SK-N-SH (cell line): ENCODE measurements at regions not wholly inside any gene's neighbourhood (a gene's known extent, or its start where the extent isn't known, plus 50 kb on each side); places are given as distances from the start of the nearest gene placed in this dataset.

Source experiments
- CTCF ChIA-PET: fragments of 300-600, 350-600 bp; formaldehyde crosslinking; extraction: SDS; loops from one replicate; lab custom pipeline; 2021; lab: Yijun Ruan, JAX
- POLR2A ChIA-PET: fragments of 350-600 bp; sonication (Branson Sonifier 250); formaldehyde crosslinking; extraction: SDS; loops from one replicate; lab custom pipeline; 2020; ENCODE audit warnings: antibody characterized with exemption, inconsistent platforms; lab: Yijun Ruan, JAX
- DNase-seq: peaks from one replicate; pipeline ENCODE4 v3.0.0; 2012
- H2AFZ ChIP-seq: fragments of 200-600 bp; sonication (generic); 2 replicates; pipeline ENCODE4 v1.8.1; 2016; ENCODE audit warnings: antibody characterized with exemption, mild to moderate bottlenecking, low read depth
- H3F3A ChIP-seq: fragments of 200-600 bp; sonication (generic); replicated peaks from 2 replicates; pipeline ENCODE3; 2016; ENCODE audit warnings: antibody characterized with exemption, mild to moderate bottlenecking; ENCODE audit not compliant: insufficient read depth
- H3K27ac ChIP-seq, 2 experiments: fragments of 200-500 bp in 1 of 2; fragments of 200-600 bp in 1 of 2; sonication (Bioruptor generic) in 1 of 2; sonication (generic), shearing (Covaris generic) in 1 of 2; 2 replicates each; pipeline versions ENCODE4 v1.5.1 to v1.6.1; 2014 to 2016; ENCODE audit warnings: low read depth in 2 of 2, inconsistent platforms in 1 of 2, low read length in 1 of 2, mild to moderate bottlenecking in 1 of 2, mixed read lengths in 1 of 2
- H3K27me3 ChIP-seq: fragments of 200-600 bp; sonication (generic), shearing (Covaris generic); 2 replicates; pipeline ENCODE4 v1.6.1; 2016; ENCODE audit warnings: mixed run types; ENCODE audit not compliant: insufficient read depth
- H3K36me3 ChIP-seq, 2 experiments: fragments of 200-500 bp in 1 of 2; fragments of 200-600 bp in 1 of 2; sonication (Bioruptor generic) in 1 of 2; sonication (generic) in 1 of 2; replicated peaks in 1 of 2; 2 replicates each; pipeline versions ENCODE3 to v1.5.1; 2014 to 2016; ENCODE audit warnings: low read length in 1 of 2, mild to moderate bottlenecking in 1 of 2; ENCODE audit not compliant: insufficient read depth in 2 of 2, control insufficient read depth in 1 of 2
- H3K4me1 ChIP-seq, 2 experiments: fragments of 200-500 bp in 1 of 2; fragments of 200-600 bp in 1 of 2; sonication (Bioruptor generic) in 1 of 2; sonication (generic), shearing (Covaris generic) in 1 of 2; 2 replicates each; pipeline versions ENCODE4 v1.5.1 to v1.6.1; 2014 to 2016; ENCODE audit warnings: low read depth in 1 of 2, low read length in 1 of 2, mixed run types in 1 of 2; ENCODE audit not compliant: insufficient read depth in 2 of 2, control insufficient read depth in 1 of 2
- H3K4me2 ChIP-seq: fragments of 200-600 bp; sonication (generic), shearing (Covaris generic); 2 replicates; pipeline ENCODE4 v1.6.1; 2017; ENCODE audit warnings: mixed run types
- H3K4me3 ChIP-seq, 2 experiments: fragments of 200-500 bp in 1 of 2; fragments of 200-600 bp in 1 of 2; sonication (Bioruptor generic) in 1 of 2; sonication (generic), shearing (Covaris generic) in 1 of 2; 2 replicates each; pipeline versions ENCODE4 v1.5.1 to v1.8.1; 2014 to 2016; ENCODE audit warnings: low read depth in 2 of 2, inconsistent platforms in 1 of 2, low read length in 1 of 2, mild to moderate bottlenecking in 1 of 2, mixed read lengths in 1 of 2, moderate library complexity in 1 of 2
- H3K79me2 ChIP-seq: fragments of 200-600 bp; sonication (generic); 2 replicates; pipeline ENCODE4 v1.8.1; 2017; ENCODE audit warnings: mild to moderate bottlenecking; ENCODE audit not compliant: insufficient read depth
- H3K9ac ChIP-seq: fragments of 200-600 bp; sonication (generic); 2 replicates; pipeline ENCODE4 v1.6.1; 2017; ENCODE audit warnings: mixed run types
- H3K9me2 ChIP-seq: fragments of 200-600 bp; sonication (generic); 2 replicates; pipeline ENCODE4 v1.6.1; 2017; ENCODE audit warnings: mixed run types
- H3K9me3 ChIP-seq: fragments of 200-600 bp; sonication (generic); 2 replicates; pipeline ENCODE4 v1.6.1; 2017; ENCODE audit warnings: mixed run types, mild to moderate bottlenecking, moderate library complexity
- H4K20me1 ChIP-seq: fragments of 200-600 bp; sonication (generic); 2 replicates; pipeline ENCODE4 v1.6.1; 2017; ENCODE audit warnings: mild to moderate bottlenecking, mixed run types; ENCODE audit not compliant: insufficient read depth
- ELF1 ChIP-seq: IDR thresholded peaks from 2 replicates; pipeline ENCODE4 v1.4.0; 2012
- FOXJ3 ChIP-seq: sonication (generic); formaldehyde crosslinking; IDR thresholded peaks from 2 replicates; pipeline ENCODE4 v1.5.1; 2020; ENCODE audit warnings: mild to moderate bottlenecking, missing genetic modification reagents
- GABPA ChIP-seq: IDR thresholded peaks from 2 replicates; pipeline ENCODE4 v1.4.0; 2012; ENCODE audit warnings: low read depth, mild to moderate bottlenecking
- MEF2A ChIP-seq: IDR thresholded peaks from 2 replicates; pipeline ENCODE4 v1.4.0; 2012; ENCODE audit warnings: low read depth, borderline replicate concordance
- NFIC ChIP-seq: IDR thresholded peaks from 2 replicates; pipeline ENCODE4 v1.4.0; 2012; ENCODE audit warnings: borderline replicate concordance
- NRF1 ChIP-seq: IDR thresholded peaks from 2 replicates; pipeline ENCODE4 v1.6.1; 2012; ENCODE audit warnings: low read depth, mild to moderate bottlenecking, low read length
- POLR2AphosphoS5 ChIP-seq: IDR thresholded peaks from 2 replicates; pipeline ENCODE4 v1.6.1; 2012; ENCODE audit warnings: low read depth, low read length
- RCOR1 ChIP-seq: fragments of 150-350 bp; IDR thresholded peaks from 2 replicates; pipeline ENCODE4 v1.6.1; 2017; ENCODE audit warnings: antibody characterized with exemption, low read length
- RXRA ChIP-seq: IDR thresholded peaks from 2 replicates; pipeline ENCODE4 v1.4.0; 2012; ENCODE audit warnings: low read depth, mild to moderate bottlenecking, borderline replicate concordance
- SIN3A ChIP-seq: IDR thresholded peaks from 2 replicates; pipeline ENCODE4 v1.6.1; 2012; ENCODE audit warnings: low read depth, mild to moderate bottlenecking, low read length, moderate library complexity, borderline replicate concordance
- SMC3 ChIP-seq: IDR thresholded peaks from 2 replicates; pipeline ENCODE4 v1.6.1; 2012; ENCODE audit warnings: low read depth, low read length, improper control_type of control experiment
- TAF1 ChIP-seq: IDR thresholded peaks from 2 replicates; pipeline ENCODE4 v1.6.1; 2012; ENCODE audit warnings: low read depth, mild to moderate bottlenecking, low read length, moderate library complexity, borderline replicate concordance
- TCF12 ChIP-seq: IDR thresholded peaks from 2 replicates; pipeline ENCODE4 v1.4.0; 2012
- TEAD4 ChIP-seq: IDR thresholded peaks from 2 replicates; pipeline ENCODE4 v1.4.0; 2012; ENCODE audit warnings: mild to moderate bottlenecking, borderline replicate concordance; ENCODE audit not compliant: insufficient read depth
- WGBS: methylation state at CpG from one replicate; pipeline ENCODE4 v1.1.6; 2017; ENCODE audit warnings: low lambda C conversion rate; 5-methylcytosine and 5-hydroxymethylcytosine counted together
- TF ChIP-seq, protein P1 (sequence below): IDR thresholded peaks from 2 replicates; pipeline ENCODE4 v1.6.1; 2012; ENCODE audit warnings: mild to moderate bottlenecking, low read depth, low read length, moderate library complexity
- TF ChIP-seq, protein P2 (sequence below): IDR thresholded peaks from 2 replicates; pipeline ENCODE4 v1.4.0; 2012; ENCODE audit warnings: low read depth, borderline replicate concordance
- TF ChIP-seq, protein P3 (sequence below): fragments of 200-600 bp; sonication (generic); IDR thresholded peaks from 2 replicates; pipeline ENCODE4 v1.6.1; 2017; ENCODE audit warnings: antibody characterized with exemption, mild to moderate bottlenecking, moderate library complexity

DNA sequence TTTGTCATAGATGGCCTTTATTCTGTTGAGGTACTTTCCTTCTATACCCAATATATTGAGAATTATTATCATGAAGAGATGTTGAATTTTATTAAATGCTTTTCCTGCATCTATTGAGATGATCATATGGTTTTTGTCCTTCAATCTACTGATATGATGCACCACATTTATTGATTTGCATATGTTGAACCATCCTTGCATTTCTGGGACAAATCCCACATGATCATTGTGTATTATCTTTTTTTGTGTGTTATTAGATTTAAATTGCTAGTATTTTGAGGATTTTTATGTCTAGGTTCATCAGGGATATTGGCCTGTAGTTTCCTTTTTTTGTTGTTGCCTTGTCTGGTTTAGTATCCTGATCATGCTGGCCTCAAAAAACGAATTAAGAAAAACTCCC is 124.5 kb upstream of the CES5A start:
- Histone ChIP-seq H3K9me3 (no peaks in the 10 kb centered on the region), H3K36me3 (no peaks in the 10 kb centered on the region), H4K20me1 (no peaks in the 10 kb centered on the region), H2AFZ (no peak overlapping the region), H3K9me2 (no peaks in the 10 kb centered on the region), H3K27ac (no peak overlapping the region), H3K9ac (no peak overlapping the region), H3K4me1 (no peaks in the 10 kb centered on the region; a peak in 1 of 4 replicates), H3K4me2 (no peak overlapping the region), H3K4me3 (no peak overlapping the region), H3K27me3 (no peaks in the 10 kb centered on the region), H3F3A (no peaks in the 10 kb centered on the region), H3K79me2 (no peaks in the 10 kb centered on the region)
- CTCF ChIA-PET = interaction anchor here (0.7 kb wide), 1 partner anchor 9 kb away, joined by 3 read pairs; no protein-coding TSS in a partner anchor
- WGBS = 0% methylated on average over 1 of the region's 1 CpG
- no peak for DNase-seq
- no peak for TF ChIP-seq TAF1
- POLR2A ChIA-PET = no interaction called here

DNA sequence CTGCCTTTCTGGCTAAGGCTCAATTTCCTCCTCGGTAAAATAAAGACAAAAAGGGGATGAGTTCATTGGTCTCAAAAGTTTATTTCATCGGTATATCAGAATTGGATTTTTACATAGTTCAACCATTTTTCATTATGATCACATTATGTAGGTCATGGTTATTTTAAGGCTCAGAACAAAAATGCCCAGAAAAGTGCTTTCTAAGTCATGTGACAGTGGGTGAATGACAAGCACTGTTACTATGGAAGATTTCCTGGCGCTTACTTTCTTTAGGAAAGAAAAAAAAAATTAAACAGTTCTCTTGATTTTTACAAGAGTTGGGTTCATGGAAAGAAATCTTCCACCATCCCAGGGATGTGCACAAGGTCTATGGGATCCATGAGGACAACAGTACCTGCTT is 117.9 kb upstream of the CES5A start:
- no peak for DNase-seq
- no peaks in the 10 kb centered on the region for H4K20me1 ChIP-seq
- POLR2A ChIA-PET = no interaction called here
- H3K9me3 ChIP-seq = no peaks in the 10 kb centered on the region
- no peak overlapping the region for H3K4me3 ChIP-seq
- WGBS = 25% methylated on average over 3 of the region's 3 CpGs
- CTCF ChIA-PET = interaction anchor here (1.8 kb wide), 1 partner anchor 49 kb away, joined by 6 read pairs; no protein-coding TSS in a partner anchor
- H3K4me2 ChIP-seq = no peak overlapping the region
- H3K36me3 ChIP-seq = no peaks in the 10 kb centered on the region
- H3K4me1 ChIP-seq = no peaks in the 10 kb centered on the region; a peak in 1 of 4 replicates
- no peaks in the 10 kb centered on the region for H3K79me2 ChIP-seq
- TF ChIP-seq GABPA (no peak), MEF2A (no peak), POLR2AphosphoS5 (no peak), TCF12 (no peak), NRF1 (no peak), NFIC (no peak), SMC3 (no peak), RCOR1 (no peak)
- TF ChIP-seq, protein P1, sequence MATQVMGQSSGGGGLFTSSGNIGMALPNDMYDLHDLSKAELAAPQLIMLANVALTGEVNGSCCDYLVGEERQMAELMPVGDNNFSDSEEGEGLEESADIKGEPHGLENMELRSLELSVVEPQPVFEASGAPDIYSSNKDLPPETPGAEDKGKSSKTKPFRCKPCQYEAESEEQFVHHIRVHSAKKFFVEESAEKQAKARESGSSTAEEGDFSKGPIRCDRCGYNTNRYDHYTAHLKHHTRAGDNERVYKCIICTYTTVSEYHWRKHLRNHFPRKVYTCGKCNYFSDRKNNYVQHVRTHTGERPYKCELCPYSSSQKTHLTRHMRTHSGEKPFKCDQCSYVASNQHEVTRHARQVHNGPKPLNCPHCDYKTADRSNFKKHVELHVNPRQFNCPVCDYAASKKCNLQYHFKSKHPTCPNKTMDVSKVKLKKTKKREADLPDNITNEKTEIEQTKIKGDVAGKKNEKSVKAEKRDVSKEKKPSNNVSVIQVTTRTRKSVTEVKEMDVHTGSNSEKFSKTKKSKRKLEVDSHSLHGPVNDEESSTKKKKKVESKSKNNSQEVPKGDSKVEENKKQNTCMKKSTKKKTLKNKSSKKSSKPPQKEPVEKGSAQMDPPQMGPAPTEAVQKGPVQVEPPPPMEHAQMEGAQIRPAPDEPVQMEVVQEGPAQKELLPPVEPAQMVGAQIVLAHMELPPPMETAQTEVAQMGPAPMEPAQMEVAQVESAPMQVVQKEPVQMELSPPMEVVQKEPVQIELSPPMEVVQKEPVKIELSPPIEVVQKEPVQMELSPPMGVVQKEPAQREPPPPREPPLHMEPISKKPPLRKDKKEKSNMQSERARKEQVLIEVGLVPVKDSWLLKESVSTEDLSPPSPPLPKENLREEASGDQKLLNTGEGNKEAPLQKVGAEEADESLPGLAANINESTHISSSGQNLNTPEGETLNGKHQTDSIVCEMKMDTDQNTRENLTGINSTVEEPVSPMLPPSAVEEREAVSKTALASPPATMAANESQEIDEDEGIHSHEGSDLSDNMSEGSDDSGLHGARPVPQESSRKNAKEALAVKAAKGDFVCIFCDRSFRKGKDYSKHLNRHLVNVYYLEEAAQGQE = no peak
- no peak overlapping the region for H3K27ac ChIP-seq
- H3K9me2 ChIP-seq = no peaks in the 10 kb centered on the region
- no peaks in the 10 kb centered on the region for H3K27me3 ChIP-seq
- no peaks in the 10 kb centered on the region for H3F3A ChIP-seq
- H3K9ac ChIP-seq = no peak overlapping the region
- no peak overlapping the region for H2AFZ ChIP-seq

DNA sequence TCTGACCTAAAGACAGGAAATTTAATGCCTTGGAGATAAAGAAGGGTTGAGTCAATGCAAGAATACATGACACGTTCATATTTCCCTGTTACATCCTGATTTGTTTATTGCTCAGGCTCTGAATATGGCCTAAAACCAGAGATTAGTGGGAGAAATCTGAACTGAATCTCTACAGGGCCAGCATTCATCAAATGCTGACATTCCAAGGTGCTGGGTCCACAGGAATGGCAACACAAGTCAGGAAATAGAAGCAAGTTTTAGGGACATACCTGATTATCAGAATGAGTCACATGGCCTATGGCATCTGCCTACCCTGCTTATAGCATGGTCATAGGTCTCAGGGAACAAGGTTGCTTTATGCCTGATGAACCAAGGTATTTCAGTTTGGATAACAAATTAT is 117.4 kb upstream of the CES5A start:
- H3K4me3 ChIP-seq = no peak overlapping the region
- ChIA-PET CTCF (interaction anchor here (1.1 kb wide), 1 partner anchor 48 kb away, joined by 3 read pairs; no protein-coding TSS in a partner anchor), POLR2A (no interaction called here)
- H4K20me1 ChIP-seq = no peaks in the 10 kb centered on the region
- no peaks in the 10 kb centered on the region for H3K36me3 ChIP-seq
- no peaks in the 10 kb centered on the region for H3K27me3 ChIP-seq
- no peaks in the 10 kb centered on the region for H3K79me2 ChIP-seq
- H3K9ac ChIP-seq = no peak overlapping the region
- H2AFZ ChIP-seq = no peak overlapping the region
- no peak overlapping the region for H3K27ac ChIP-seq
- no peaks in the 10 kb centered on the region for H3K9me3 ChIP-seq
- H3K4me1 ChIP-seq = no peaks in the 10 kb centered on the region; a peak in 1 of 4 replicates
- no peaks in the 10 kb centered on the region for H3K9me2 ChIP-seq
- no peaks in the 10 kb centered on the region for H3F3A ChIP-seq
- 12% methylated on average over 1 of the region's 1 CpG for WGBS
- H3K4me2 ChIP-seq = no peak overlapping the region
- no peak for DNase-seq
- TF ChIP-seq, protein P2, sequence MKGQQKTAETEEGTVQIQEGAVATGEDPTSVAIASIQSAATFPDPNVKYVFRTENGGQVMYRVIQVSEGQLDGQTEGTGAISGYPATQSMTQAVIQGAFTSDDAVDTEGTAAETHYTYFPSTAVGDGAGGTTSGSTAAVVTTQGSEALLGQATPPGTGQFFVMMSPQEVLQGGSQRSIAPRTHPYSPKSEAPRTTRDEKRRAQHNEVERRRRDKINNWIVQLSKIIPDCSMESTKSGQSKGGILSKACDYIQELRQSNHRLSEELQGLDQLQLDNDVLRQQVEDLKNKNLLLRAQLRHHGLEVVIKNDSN = no peak
- TF ChIP-seq ELF1 (no peak), RCOR1 (no peak), MEF2A (no peak), NFIC (no peak), TEAD4 (no peak), TAF1 (no peak), GABPA (no peak), RXRA (no peak), FOXJ3 (CRISPR knock-in tag) (no peak), SIN3A (no peak), NRF1 (no peak)
- TF ChIP-seq, protein P3, sequence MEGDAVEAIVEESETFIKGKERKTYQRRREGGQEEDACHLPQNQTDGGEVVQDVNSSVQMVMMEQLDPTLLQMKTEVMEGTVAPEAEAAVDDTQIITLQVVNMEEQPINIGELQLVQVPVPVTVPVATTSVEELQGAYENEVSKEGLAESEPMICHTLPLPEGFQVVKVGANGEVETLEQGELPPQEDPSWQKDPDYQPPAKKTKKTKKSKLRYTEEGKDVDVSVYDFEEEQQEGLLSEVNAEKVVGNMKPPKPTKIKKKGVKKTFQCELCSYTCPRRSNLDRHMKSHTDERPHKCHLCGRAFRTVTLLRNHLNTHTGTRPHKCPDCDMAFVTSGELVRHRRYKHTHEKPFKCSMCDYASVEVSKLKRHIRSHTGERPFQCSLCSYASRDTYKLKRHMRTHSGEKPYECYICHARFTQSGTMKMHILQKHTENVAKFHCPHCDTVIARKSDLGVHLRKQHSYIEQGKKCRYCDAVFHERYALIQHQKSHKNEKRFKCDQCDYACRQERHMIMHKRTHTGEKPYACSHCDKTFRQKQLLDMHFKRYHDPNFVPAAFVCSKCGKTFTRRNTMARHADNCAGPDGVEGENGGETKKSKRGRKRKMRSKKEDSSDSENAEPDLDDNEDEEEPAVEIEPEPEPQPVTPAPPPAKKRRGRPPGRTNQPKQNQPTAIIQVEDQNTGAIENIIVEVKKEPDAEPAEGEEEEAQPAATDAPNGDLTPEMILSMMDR = no peak
